Hippocampal formation (tissue), 2 donors: ENCODE measurements at regions not wholly inside any gene's neighbourhood (a gene's known extent, or its start where the extent isn't known, plus 50 kb on each side); places are given as distances from the start of the nearest gene placed in this dataset.

Experiments
- DNase-seq, 2 donors: peaks; one replicate each; lab custom pipeline; 2025; lab: John Stamatoyannopoulos, UW

- DNase-seq = peak in 1 of 2 donors; percentile 36
Measured at GRCh38 chr13:44218501-44219240, 155.0 kb upstream of the SERP2 start.

- DNase-seq = no peak
Measured at GRCh38 chr13:44219577-44220548, 153.8 kb upstream of the SERP2 start.

GRCh38 chr13:44220948-44221347 is 152.7 kb upstream of the SERP2 start:
- DNase-seq = no peak

- DNase-seq = no peak
Measured at GRCh38 chr13:44221657-44222056, 152.0 kb upstream of the SERP2 start.

GRCh38 chr13:44223770-44224444 is 149.7 kb upstream of the SERP2 start:
- DNase-seq = no peak

GRCh38 chr13:44224450-44225149 is 149.0 kb upstream of the SERP2 start:
- peak in 1 of 2 donors; percentile 39 for DNase-seq

GRCh38 chr13:44229371-44230030 is 144.1 kb upstream of the SERP2 start:
- no peak for DNase-seq

- no peak for DNase-seq
Measured at GRCh38 chr13:44230071-44230470, 143.6 kb upstream of the SERP2 start.

GRCh38 chr13:44230736-44231135 is 142.9 kb upstream of the SERP2 start:
- DNase-seq = no peak

GRCh38 chr13:44231786-44232516 is 141.7 kb upstream of the SERP2 start:
- no peak for DNase-seq

GRCh38 chr13:44232774-44233173 is 140.8 kb upstream of the SERP2 start:
- DNase-seq = no peak

GRCh38 chr13:44234566-44234965 is 139.1 kb upstream of the SERP2 start:
- no peak for DNase-seq

- DNase-seq = no peak
Measured at GRCh38 chr13:44236370-44236769, 137.3 kb upstream of the SERP2 start.

- no peak for DNase-seq
Measured at GRCh38 chr13:44236801-44237207, 136.8 kb upstream of the SERP2 start.

- peak; percentile 34 to 74 for DNase-seq
Measured at GRCh38 chr13:44237276-44237767, 136.3 kb upstream of the SERP2 start.

GRCh38 chr13:44237881-44238421 is 135.7 kb upstream of the SERP2 start:
- DNase-seq = no peak

- no peak for DNase-seq
Measured at GRCh38 chr13:44240611-44241145, 132.9 kb upstream of the SERP2 start.

- DNase-seq = no peak
Measured at GRCh38 chr13:44241638-44242037, 132.0 kb upstream of the SERP2 start.

GRCh38 chr13:44242766-44243165 is 130.9 kb upstream of the SERP2 start:
- no peak for DNase-seq
